Iris pigment epithelial cell (primary cell): ENCODE measurements at regions not wholly inside any gene's neighbourhood (a gene's known extent, or its start where the extent isn't known, plus 50 kb on each side); places are given as distances from the start of the nearest gene placed in this dataset.
A peak's percentile ranks its signal among the peaks of the same experiment; 100 is the strongest.
"Not testable (repeated sequence)": the region's sequence is repeated elsewhere in the genome, so short reads cannot be mapped to it uniquely, and the experiment has no call there.

Experiments used
- DNase-seq: peaks from one replicate; pipeline ENCODE4 v3.0.0-alpha.2; 2011; ENCODE audit warnings: low read depth

- no peak for DNase-seq
Observed at GRCh38 chr3:101138817-101139216, 145.6 kb upstream of the ABI3BP start.

- no peak for DNase-seq
Observed at GRCh38 chr3:101134331-101134730, 141.1 kb upstream of the ABI3BP start.

DNA sequence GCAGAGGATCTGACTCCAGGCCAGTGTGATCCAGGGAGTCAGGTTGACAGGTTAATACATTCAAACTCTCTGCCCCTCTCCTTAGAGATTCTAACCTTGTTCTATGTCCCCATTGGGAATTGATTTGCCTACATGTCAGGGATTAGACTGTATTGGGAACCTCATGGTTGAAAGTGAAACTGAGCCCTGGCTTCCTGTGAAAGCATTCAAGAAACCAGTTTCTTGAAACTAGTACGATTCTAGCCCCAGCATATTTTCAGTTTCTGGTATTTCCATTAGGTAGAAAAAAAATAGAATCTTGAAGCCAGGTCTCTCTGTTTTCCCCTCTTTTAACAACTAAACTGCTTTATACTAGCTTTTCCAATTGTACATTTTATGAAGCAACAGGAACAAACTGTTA, 140.4 kb upstream of the ABI3BP start:
- no peak for DNase-seq

GRCh38 chr3:101133197-101133596, 140.0 kb upstream of the ABI3BP start:
- DNase-seq, result not testable (repeated sequence)

DNA sequence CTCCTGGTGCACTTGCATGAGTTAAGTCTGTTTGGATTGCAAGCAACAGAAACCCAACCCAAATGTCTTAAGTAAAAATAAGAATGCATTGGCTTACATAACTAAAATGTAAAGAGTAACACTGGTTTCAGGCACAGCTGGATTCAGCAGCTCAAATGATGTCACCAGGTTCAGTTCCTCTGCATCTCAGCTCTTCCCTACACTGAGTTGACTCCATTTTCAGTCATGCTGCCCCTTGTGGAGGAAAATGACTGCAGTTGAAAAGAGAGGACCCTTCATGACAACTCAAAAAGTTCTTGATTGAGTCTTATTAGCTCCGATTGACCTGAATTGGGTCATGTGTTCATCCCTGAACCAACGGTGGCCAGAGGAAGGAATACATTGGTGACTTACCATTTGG, 138.5 kb upstream of the ABI3BP start:
- DNase-seq, result no peak

GRCh38 chr3:101128786-101129185, 135.6 kb upstream of the ABI3BP start:
- peak; percentile 23 for DNase-seq

DNA sequence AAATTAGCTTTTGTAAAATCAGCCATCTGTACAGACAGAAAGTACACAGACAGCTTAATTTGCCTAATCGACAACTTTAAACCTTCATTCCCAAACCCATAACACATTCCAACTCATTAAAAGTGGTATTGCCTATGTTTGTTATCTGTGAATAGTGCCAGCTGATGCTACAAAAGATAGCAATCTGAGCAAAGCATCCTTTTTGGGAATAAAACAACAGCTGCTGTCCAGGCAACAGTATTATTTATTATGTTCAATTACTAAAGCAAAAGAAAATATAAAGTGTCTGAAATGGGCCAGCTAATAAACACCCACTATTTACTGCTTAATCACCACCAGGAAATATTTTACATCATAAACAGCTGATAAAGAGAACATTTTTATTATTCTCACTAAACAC, 134.8 kb upstream of the ABI3BP start:
- DNase-seq, result no peak

DNA sequence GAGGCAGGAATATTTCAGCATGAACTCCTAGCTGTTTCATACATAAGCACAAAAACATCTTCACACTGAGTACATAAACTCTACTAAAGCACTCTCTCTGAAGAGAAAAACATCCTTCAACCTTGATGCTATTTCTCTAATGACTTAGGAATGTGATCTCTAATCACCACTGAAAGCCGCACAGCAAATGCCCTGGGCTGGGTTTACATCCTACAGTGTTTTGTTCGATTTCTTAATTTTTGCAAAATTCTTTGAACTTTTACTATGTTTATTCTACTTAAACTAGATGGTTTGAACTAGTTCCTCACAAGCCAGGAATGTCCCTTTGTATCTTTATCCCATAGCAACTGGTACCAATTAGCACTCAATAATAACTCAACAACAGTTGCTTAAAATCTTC, 130.9 kb upstream of the ABI3BP start:
- DNase-seq, result peak; percentile 69

DNA sequence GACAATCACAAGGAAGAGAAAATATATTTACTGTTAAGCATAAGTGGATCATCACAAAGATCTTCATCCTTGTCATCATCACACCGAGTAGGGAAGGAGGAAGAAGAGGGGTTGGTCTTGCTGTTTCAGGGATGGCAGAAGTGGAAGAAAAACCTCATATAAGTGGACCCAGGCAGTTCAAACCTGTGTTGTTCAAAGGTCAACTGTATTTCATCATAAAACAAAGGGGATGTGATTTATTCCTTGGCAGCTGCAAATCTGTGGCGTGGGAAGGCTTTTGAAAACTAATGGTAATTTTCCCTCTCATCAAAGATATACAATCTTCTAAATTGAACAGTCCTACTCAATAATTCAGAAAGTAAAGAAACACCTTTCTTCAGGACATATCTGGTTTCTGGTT, 129.9 kb upstream of the ABI3BP start:
- DNase-seq, result no peak

DNA sequence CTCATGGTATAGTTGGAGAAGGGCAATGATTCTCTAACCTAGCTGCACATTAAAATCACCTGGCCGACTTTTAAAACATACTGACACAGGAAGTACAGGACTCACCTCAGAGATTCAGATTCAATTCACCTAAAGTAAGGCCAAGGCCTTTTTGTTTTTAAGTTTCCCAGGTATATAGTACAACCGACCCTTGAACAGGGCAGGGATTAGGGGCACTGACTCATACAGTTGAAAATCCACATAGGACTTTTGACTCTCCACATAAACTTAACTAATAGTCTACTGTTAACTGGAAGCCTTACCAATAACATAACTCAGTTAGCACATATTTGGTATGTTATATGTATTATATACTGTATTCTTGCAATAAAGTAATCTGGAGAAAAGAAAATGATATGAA, 129.5 kb upstream of the ABI3BP start:
- no peak for DNase-seq

DNA sequence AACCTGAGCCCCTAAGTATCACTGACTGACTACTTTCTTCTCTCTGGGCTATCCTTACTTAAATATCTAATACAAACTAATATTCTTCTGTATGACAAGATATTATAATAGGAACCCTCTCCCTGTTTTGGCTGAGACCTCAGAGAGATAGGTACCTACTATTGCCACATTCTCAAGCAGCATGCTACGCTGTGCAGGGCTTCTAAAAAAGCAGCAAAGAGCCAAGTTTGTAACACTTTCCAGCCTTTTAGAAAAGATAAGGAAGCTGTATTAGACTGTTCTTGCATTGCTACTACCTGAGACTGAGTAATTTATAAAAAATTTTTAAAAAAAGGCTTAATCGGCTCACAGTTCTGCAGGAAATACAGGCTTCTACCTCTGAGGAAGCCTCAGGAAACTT, 126.8 kb upstream of the ABI3BP start:
- DNase-seq, result no peak

- DNase-seq, result peak; percentile 83
Observed at GRCh38 chr3:101119535-101119934, 126.3 kb upstream of the ABI3BP start.

GRCh38 chr3:101117980-101118379, 124.8 kb upstream of the ABI3BP start:
- no peak for DNase-seq

- no peak for DNase-seq
Observed at GRCh38 chr3:101117465-101117864, 124.2 kb upstream of the ABI3BP start.

DNA sequence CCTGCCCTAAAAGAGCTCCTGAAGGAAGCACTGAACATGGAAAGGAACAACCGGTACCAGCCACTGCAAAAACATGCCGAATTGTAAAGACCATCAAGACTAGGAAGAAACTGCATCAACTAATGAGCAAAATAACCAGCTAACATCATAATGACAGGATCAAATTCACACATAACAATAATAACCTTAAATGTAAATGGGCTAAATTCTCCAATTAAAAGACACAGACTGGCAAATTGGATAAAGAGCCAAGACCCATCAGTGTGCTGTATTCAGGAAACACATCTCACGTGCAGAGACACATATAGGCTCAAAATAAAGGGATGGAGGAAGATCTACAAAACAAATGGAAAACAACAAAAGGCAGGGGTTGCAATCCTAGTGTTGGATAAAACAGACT, 117.1 kb upstream of the ABI3BP start:
- not testable (repeated sequence) for DNase-seq

GRCh38 chr3:101104321-101104720, 111.1 kb upstream of the ABI3BP start:
- no peak for DNase-seq

- no peak for DNase-seq
Observed at GRCh38 chr3:101102678-101103296, 109.6 kb upstream of the ABI3BP start.

- DNase-seq, result no peak
Observed at GRCh38 chr3:101100361-101101009, 107.3 kb upstream of the ABI3BP start.

GRCh38 chr3:101099791-101100190, 106.6 kb upstream of the ABI3BP start:
- DNase-seq, result no peak

GRCh38 chr3:101096444-101096843, 103.2 kb upstream of the ABI3BP start:
- no peak for DNase-seq

- DNase-seq, result peak; percentile 21
Observed at GRCh38 chr3:101095693-101096430, 102.6 kb upstream of the ABI3BP start.

DNA sequence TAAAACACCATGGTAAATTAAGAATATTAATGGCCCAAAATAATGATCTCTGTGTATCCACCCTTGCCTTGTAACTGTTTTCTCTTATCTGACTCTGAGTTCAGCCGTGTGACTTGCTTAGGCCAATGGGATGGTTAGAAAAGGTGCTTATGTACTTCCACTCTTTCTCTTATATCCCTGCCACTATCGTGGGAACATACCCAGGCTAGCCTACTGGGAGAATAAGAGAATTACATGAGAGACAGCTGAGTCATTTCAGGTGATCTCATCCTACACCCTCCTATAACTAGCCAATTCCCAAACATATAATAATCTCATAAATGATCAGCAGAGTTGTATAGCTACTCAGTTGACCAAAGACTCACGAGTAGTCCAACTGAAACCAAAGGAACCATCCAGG, 98.3 kb upstream of the ABI3BP start:
- DNase-seq, result peak; percentile 67

DNA sequence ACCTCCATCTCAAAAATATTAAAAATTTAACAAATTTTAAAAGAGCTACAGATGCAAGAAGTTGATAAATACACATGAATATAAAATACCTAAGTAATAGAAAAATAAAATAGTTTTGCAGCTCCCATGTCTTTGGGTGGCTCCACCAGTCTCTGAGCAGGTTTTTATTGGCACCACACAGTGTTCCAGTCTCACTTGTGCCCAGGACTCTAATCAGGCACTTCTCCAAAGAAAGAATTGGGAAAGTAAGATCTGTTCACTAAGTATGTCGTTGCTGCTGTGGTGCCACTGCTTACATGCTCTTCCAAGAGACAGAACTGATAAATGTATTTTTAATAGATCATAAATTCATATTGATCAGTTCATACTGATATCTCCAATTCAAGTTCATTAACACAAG, 92.5 kb upstream of the ABI3BP start:
- no peak for DNase-seq
